Panc1 (cell line): ENCODE measurements at regions not wholly inside any gene's neighbourhood (a gene's known extent, or its start where the extent isn't known, plus 50 kb on each side); places are given as distances from the start of the nearest gene placed in this dataset.

ENCODE experiments used
- ATAC-seq: fragments of 200-7000 bp; cut with Tn5 transposase; 2 replicates; pipeline ENCODE4 v1.9.1; 2020; ENCODE audit warnings: mild to moderate bottlenecking, moderate library complexity
- BruUV-seq: library from RNA; stranded (reverse); fragments of 400-500 nt; replicated peaks from 2 replicates; lab custom pipeline; 2021; lab: Mats Ljungman, UMichigan
- CTCF ChIA-PET: fragments of 300-600 bp; sonication (Branson Sonifier 250); formaldehyde crosslinking; loops from one replicate; lab custom pipeline; 2022; ENCODE audit warnings: antibody characterized with exemption; lab: Charles Lee
- POLR2A ChIA-PET: fragments of 300-600 bp; sonication (Branson Sonifier 250); formaldehyde crosslinking; loops from one replicate; lab custom pipeline; 2022; ENCODE audit warnings: antibody characterized with exemption; lab: Charles Lee
- DNase-seq: peaks from one replicate; pipeline ENCODE4 v3.0.0-alpha.2; 2010; ENCODE audit warnings: low read depth, low spot score
- H3K27ac ChIP-seq: 2 replicates; pipeline ENCODE4 v1.5.1; 2011; ENCODE audit warnings: mild to moderate bottlenecking, low read length, inconsistent platforms
- H3K27me3 ChIP-seq: fragments of 200-500 bp; sonication (Bioruptor generic); 2 replicates; pipeline ENCODE4 v1.6.0; 2014; ENCODE audit warnings: low read length, inconsistent platforms; ENCODE audit not compliant: control insufficient read depth, insufficient read depth
- H3K36me3 ChIP-seq: fragments of 200-500 bp; sonication (Bioruptor generic); 2 replicates; pipeline ENCODE4 v1.5.1; 2014; ENCODE audit warnings: inconsistent platforms, mild to moderate bottlenecking, low read length, moderate library complexity; ENCODE audit not compliant: control insufficient read depth, insufficient read depth
- H3K4me1 ChIP-seq: 2 replicates; pipeline ENCODE4 v1.5.1; 2011; ENCODE audit warnings: inconsistent platforms, mild to moderate bottlenecking, low read length, moderate library complexity; ENCODE audit not compliant: control insufficient read depth, insufficient read depth
- H3K4me3 ChIP-seq, 2 experiments: 2 replicates each; pipeline ENCODE4 v1.5.1; 2011 to 2012; ENCODE audit warnings: low read depth in 2 of 2, low read length in 2 of 2, mild to moderate bottlenecking in 2 of 2, inconsistent platforms in 1 of 2, moderate library complexity in 1 of 2
- H3K9me3 ChIP-seq: fragments of 200-500 bp; sonication (Bioruptor generic); 2 replicates; pipeline ENCODE4 v1.5.1; 2014; ENCODE audit warnings: low read depth, mild to moderate bottlenecking, inconsistent platforms, low read length, moderate library complexity; ENCODE audit not compliant: control insufficient read depth, insufficient read depth
- POLR2AphosphoS5 ChIP-seq: IDR thresholded peaks from 2 replicates; pipeline ENCODE4 v1.6.1; 2012; ENCODE audit warnings: mild to moderate bottlenecking, low read depth, low read length, moderate library complexity
- SIN3A ChIP-seq: IDR thresholded peaks from 2 replicates; pipeline ENCODE4 v1.6.1; 2012; ENCODE audit warnings: low read depth, mild to moderate bottlenecking, low read length, moderate library complexity, borderline replicate concordance; ENCODE audit not compliant: insufficient read depth
- TCF7L2 ChIP-seq: IDR thresholded peaks from 2 replicates; pipeline ENCODE4 v1.6.1; 2011; ENCODE audit warnings: mild to moderate bottlenecking, low read depth, low read length, inconsistent platforms
- in situ Hi-C: cut with HindIII; loops from 2 replicates; pipeline ENCODE4 v1.10.0; 2016; ENCODE audit warnings: low sequenced_read_pairs, low pct_unique_long_range_greater_than_20kb
- intact Hi-C: fragments of 100-400 bp; cut with micrococcal nuclease; formaldehyde crosslinking; loops from one replicate; pipeline ENCODE4 v1.10.0; 2022; ENCODE audit not compliant: unreplicated experiment
- TF ChIP-seq, protein P1 (sequence below): fragments of 450-650 bp; IDR thresholded peaks from 2 replicates; pipeline ENCODE4 v1.5.1; 2017; ENCODE audit warnings: mild to moderate bottlenecking
- TF ChIP-seq, protein P2 (sequence below), 2 experiments: IDR thresholded peaks; 2 replicates each; pipeline ENCODE4 v1.6.1; 2011 to 2012; ENCODE audit warnings: low read depth in 2 of 2, control low read depth in 1 of 2, low read length in 1 of 2, mild to moderate bottlenecking in 1 of 2, moderate library complexity in 1 of 2; ENCODE audit not compliant: insufficient read depth in 1 of 2

DNA sequence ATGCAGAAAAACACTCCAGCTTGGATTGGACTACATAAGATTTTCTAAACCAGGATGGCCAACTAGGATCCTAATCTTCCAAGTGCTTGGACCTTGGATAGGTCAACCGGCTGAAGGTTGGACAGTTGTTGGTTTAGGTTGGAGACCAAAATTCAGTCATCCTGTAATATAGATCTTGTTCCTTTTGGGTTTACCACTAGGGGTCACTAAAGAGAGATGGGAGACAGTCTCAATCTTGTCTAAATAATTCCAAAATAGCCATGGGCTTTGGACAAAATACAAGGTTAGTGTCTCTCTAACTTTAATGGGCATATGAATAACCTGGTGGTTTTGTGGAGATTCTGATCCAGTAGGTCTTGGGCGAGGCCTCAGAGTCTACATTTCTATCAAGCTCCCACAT lies 148.7 kb upstream of the ERCC6L2 start:
- Histone ChIP-seq H3K36me3 (no peaks in the 10 kb centered on the region), H3K9me3 (no peaks in the 10 kb centered on the region), H3K4me3 (no peak overlapping the region), H3K27me3 (no peaks in the 10 kb centered on the region), H3K4me1 (no peaks in the 10 kb centered on the region), H3K27ac (no peak overlapping the region)
- DNase-seq (peak; percentile 8), ATAC-seq (no peak)
- ChIA-PET POLR2A (no interaction called here), CTCF (interaction anchor here (1.3 kb wide), 1 partner anchor 10 kb away, joined by 3 read pairs; no protein-coding TSS in a partner anchor)
- BruUV-seq: no TSS peak
- TF ChIP-seq, protein P1, sequence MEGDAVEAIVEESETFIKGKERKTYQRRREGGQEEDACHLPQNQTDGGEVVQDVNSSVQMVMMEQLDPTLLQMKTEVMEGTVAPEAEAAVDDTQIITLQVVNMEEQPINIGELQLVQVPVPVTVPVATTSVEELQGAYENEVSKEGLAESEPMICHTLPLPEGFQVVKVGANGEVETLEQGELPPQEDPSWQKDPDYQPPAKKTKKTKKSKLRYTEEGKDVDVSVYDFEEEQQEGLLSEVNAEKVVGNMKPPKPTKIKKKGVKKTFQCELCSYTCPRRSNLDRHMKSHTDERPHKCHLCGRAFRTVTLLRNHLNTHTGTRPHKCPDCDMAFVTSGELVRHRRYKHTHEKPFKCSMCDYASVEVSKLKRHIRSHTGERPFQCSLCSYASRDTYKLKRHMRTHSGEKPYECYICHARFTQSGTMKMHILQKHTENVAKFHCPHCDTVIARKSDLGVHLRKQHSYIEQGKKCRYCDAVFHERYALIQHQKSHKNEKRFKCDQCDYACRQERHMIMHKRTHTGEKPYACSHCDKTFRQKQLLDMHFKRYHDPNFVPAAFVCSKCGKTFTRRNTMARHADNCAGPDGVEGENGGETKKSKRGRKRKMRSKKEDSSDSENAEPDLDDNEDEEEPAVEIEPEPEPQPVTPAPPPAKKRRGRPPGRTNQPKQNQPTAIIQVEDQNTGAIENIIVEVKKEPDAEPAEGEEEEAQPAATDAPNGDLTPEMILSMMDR: peak; percentile 61
- no peak for TF ChIP-seq SIN3A
- in situ Hi-C loops (no loop called here), intact Hi-C loops (no loop called here)

DNA sequence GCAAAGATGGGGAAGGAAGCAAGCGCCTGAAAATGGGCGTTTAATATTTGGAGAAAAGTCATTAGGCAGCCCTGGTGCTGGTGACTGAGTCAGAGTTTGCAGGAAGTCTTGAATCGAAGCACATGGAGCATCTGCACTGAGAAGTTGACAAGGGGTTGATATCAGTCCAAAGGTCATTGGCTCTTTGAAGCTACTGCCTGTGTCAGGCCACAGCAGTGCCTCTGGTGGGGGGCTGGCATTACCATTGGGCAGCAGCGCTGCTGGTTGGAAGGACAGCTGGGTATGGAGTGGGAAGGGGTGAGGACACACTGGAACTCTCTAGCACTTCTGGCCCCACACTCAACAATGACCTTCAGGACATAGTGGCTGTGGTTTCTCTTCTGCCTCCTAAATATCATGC lies 150.4 kb upstream of the ERCC6L2 start:
- no peak for TF ChIP-seq SIN3A
- TF ChIP-seq POLR2AphosphoS5: no peak
- TF ChIP-seq, protein P1: no peak
- TF ChIP-seq TCF7L2: no peak
- TF ChIP-seq, protein P2, sequence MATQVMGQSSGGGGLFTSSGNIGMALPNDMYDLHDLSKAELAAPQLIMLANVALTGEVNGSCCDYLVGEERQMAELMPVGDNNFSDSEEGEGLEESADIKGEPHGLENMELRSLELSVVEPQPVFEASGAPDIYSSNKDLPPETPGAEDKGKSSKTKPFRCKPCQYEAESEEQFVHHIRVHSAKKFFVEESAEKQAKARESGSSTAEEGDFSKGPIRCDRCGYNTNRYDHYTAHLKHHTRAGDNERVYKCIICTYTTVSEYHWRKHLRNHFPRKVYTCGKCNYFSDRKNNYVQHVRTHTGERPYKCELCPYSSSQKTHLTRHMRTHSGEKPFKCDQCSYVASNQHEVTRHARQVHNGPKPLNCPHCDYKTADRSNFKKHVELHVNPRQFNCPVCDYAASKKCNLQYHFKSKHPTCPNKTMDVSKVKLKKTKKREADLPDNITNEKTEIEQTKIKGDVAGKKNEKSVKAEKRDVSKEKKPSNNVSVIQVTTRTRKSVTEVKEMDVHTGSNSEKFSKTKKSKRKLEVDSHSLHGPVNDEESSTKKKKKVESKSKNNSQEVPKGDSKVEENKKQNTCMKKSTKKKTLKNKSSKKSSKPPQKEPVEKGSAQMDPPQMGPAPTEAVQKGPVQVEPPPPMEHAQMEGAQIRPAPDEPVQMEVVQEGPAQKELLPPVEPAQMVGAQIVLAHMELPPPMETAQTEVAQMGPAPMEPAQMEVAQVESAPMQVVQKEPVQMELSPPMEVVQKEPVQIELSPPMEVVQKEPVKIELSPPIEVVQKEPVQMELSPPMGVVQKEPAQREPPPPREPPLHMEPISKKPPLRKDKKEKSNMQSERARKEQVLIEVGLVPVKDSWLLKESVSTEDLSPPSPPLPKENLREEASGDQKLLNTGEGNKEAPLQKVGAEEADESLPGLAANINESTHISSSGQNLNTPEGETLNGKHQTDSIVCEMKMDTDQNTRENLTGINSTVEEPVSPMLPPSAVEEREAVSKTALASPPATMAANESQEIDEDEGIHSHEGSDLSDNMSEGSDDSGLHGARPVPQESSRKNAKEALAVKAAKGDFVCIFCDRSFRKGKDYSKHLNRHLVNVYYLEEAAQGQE (IDR thresholded peaks at IDR 0.05; ENCODE audit: insufficient read depth in 1 of 2, low read depth in 2 of 2, low read length in 1 of 2): no peak
- CTCF ChIA-PET: no interaction called here
- in situ Hi-C loops: no loop called here

More for the DNA sequence above, 150.4 kb upstream of the ERCC6L2 start:
- DNase-seq (no peak), ATAC-seq (no peak)
- no peak overlapping the region for H3K4me3 ChIP-seq
- no peak overlapping the region for H3K27ac ChIP-seq
- H3K4me1 ChIP-seq: no peaks in the 10 kb centered on the region
- no peaks in the 10 kb centered on the region for H3K36me3 ChIP-seq
- intact Hi-C loops: no loop called here
- H3K9me3 ChIP-seq: no peaks in the 10 kb centered on the region
- no TSS peak for BruUV-seq
- POLR2A ChIA-PET: no interaction called here
- H3K27me3 ChIP-seq: no peaks in the 10 kb centered on the region
